ENCODE measurements at regions not wholly inside any gene's neighbourhood (a gene's known extent, or its start where the extent isn't known, plus 50 kb on each side); places are given as distances from the start of the nearest gene placed in this dataset.

DNA sequence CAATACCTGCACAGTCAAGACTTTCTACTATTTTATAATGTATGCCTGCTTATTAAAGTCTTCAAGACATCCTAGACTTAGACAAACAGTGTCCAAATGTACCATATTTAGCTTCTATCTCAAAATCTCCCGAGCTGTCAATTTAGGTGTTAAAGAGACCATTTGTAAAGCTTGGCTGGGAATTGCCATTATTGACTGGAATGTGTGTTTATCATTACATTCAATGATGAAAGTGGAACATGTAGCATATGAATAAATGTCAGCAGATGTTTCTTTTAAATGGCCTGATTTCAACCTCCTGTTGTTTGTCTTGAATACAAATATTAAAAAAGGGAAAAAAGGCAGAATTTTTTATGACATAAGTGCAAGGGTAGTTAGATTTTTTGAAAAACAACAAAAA lies 572.3 kb downstream of the PRKD1 start:
- no peaks in the 10 kb centered on the region for H3K23me2 ChIP-seq (ENCODE audit: insufficient read length, low read depth, low read length, poor library complexity, severe bottlenecking)
- H3T11ph ChIP-seq (ENCODE audit: low read length) = no peak overlapping the region
- H3K4ac ChIP-seq (ENCODE audit: low read depth, low read length) = no peak overlapping the region
- H3K27me3 ChIP-seq (ENCODE audit: insufficient read depth, low read length) = no peaks in the 10 kb centered on the region
- no peak overlapping the region for H2AFZ ChIP-seq (ENCODE audit: low read length)
- H2AK5ac ChIP-seq (ENCODE audit: insufficient read length, low read length) = no peak overlapping the region
- no peaks in the 10 kb centered on the region for H3K79me1 ChIP-seq (ENCODE audit: insufficient read depth, low read depth, low read length, poor library complexity, severe bottlenecking)
- no peak overlapping the region for H2BK20ac ChIP-seq (ENCODE audit: low read depth, low read length, poor library complexity, severe bottlenecking)
- H3K56ac ChIP-seq (ENCODE audit: insufficient read length, low read depth, low read length) = no peak overlapping the region
- H3K9me3 Mint-ChIP-seq = no peaks in the 10 kb centered on the region
- no peak overlapping the region for H3K27ac ChIP-seq (ENCODE audit: insufficient read length, low read depth, low read length)
- no peak overlapping the region for H2BK15ac ChIP-seq (ENCODE audit: low read depth, low read length)
- H3K27ac Mint-ChIP-seq = no peak overlapping the region
- no peak overlapping the region for H3K14ac ChIP-seq (ENCODE audit: insufficient read depth, low read length)
- H3K18ac ChIP-seq (ENCODE audit: insufficient read length, low read depth, low read length) = no peak overlapping the region
- H3K4me2 ChIP-seq (ENCODE audit: insufficient read depth, insufficient read length, low read length) = no peak overlapping the region
- TF ChIP-seq CTCF (conservative IDR thresholded peaks at IDR 0.05) = no peak
- no peaks in the 10 kb centered on the region for H3K4me1 Mint-ChIP-seq
- no peaks in the 10 kb centered on the region for H3K79me2 ChIP-seq (ENCODE audit: insufficient read depth, low read length)
- H2BK120ac ChIP-seq (ENCODE audit: low read depth, low read length, poor library complexity, severe bottlenecking) = no peak overlapping the region
- peaks cover 0 to 13% (median 0%) of the 10 kb centered on the region in 3 experiments; a peak in 2 of 7 replicates for H3K36me3 Mint-ChIP-seq (ENCODE audit: insufficient read depth in 1 of 3, low read depth in 3 of 3)
- H4K20me1 ChIP-seq (ENCODE audit: control insufficient read depth, insufficient read depth, insufficient read length) = no peaks in the 10 kb centered on the region
- H2BK5ac ChIP-seq (ENCODE audit: insufficient read length, low read length) = no peak overlapping the region
- no peak overlapping the region for H4K5ac ChIP-seq (ENCODE audit: insufficient read length, low read depth, low read length)
- no peaks in the 10 kb centered on the region for H3K4me1 ChIP-seq (ENCODE audit: insufficient read depth, low read length)
- H4K8ac ChIP-seq (replicated peaks; ENCODE audit: insufficient read length, low read depth, low read length) = no peak overlapping the region
- no peaks in the 10 kb centered on the region for H3K9me3 ChIP-seq (ENCODE audit: control insufficient read depth, low read depth, low read length)
- no peak overlapping the region for H3K9ac ChIP-seq (ENCODE audit: extremely low read depth, insufficient read length, low read length)
- H2BK12ac ChIP-seq (ENCODE audit: insufficient read length, low read depth, low read length) = no peak overlapping the region
- no peak overlapping the region for H3K23ac ChIP-seq (ENCODE audit: insufficient read length, low read depth, low read length)
- no CpG with 5 or more reads among the region's 1 CpG for WGBS (ENCODE audit: extremely low coverage, insufficient read length, low lambda C conversion rate)
- H3K4me3 Mint-ChIP-seq = no peak overlapping the region
- H4K91ac ChIP-seq (ENCODE audit: insufficient read length, low read depth, low read length) = no peak overlapping the region
- H3K27me3 Mint-ChIP-seq (ENCODE audit: low read depth) = peaks cover 4% of the 10 kb centered on the region
- DNase-seq = no peak

All from H9 (cell line).